ENCODE measurements at regions not wholly inside any gene's neighbourhood (a gene's known extent, or its start where the extent isn't known, plus 50 kb on each side); places are given as distances from the start of the nearest gene placed in this dataset.
A peak's percentile ranks its signal among the peaks of the same experiment; 100 is the strongest.

DNA sequence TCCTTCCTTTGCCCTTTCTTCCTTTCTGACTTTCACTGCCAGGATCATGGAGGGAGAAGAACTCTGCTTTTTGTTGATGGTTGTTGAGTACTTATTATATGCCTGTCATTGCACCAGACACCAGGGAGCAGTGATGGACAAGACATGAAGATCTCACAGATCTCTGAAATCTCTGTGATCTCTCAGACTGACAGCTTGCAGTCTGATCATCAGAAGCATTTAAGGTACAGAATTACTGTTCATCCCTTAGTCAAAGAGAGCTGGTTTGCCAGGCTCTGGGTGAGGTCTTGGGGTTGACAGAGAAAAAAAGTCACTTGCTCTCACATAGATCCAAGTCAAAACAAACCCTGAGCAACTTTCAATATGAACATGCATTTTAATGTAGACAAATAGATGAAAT is 299.5 kb upstream of the FMN2 start:
- TF ChIP-seq, protein P1, sequence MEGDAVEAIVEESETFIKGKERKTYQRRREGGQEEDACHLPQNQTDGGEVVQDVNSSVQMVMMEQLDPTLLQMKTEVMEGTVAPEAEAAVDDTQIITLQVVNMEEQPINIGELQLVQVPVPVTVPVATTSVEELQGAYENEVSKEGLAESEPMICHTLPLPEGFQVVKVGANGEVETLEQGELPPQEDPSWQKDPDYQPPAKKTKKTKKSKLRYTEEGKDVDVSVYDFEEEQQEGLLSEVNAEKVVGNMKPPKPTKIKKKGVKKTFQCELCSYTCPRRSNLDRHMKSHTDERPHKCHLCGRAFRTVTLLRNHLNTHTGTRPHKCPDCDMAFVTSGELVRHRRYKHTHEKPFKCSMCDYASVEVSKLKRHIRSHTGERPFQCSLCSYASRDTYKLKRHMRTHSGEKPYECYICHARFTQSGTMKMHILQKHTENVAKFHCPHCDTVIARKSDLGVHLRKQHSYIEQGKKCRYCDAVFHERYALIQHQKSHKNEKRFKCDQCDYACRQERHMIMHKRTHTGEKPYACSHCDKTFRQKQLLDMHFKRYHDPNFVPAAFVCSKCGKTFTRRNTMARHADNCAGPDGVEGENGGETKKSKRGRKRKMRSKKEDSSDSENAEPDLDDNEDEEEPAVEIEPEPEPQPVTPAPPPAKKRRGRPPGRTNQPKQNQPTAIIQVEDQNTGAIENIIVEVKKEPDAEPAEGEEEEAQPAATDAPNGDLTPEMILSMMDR (IDR thresholded peaks at IDR 0.05; ENCODE audit: low read depth, low read length), result peak; percentile 42
- no peak for TF ChIP-seq EZH2phosphoT487 (IDR thresholded peaks at IDR 0.05; ENCODE audit: low read depth)
